HCT116 (cell line): ENCODE measurements at regions not wholly inside any gene's neighbourhood (a gene's known extent, or its start where the extent isn't known, plus 50 kb on each side); places are given as distances from the start of the nearest gene placed in this dataset.

Experiments used
- ATAC-seq: fragments of 200-7000 bp; cut with Tn5 transposase; 2 replicates; pipeline ENCODE4 v1.9.1; 2020; ENCODE audit warnings: mild to moderate bottlenecking, moderate library complexity
- BruUV-seq: library from RNA; stranded (reverse); fragments of 400-500 nt; replicated peaks from 2 replicates; lab custom pipeline; 2021; lab: Mats Ljungman, UMichigan
- CTCF ChIA-PET: fragments of 300-600 bp; sonication (Branson Sonifier 250); formaldehyde crosslinking; loops from one replicate; lab custom pipeline; 2021; ENCODE audit warnings: antibody characterized with exemption; lab: Charles Lee
- POLR2A ChIA-PET: fragments of 300-600, 350-600 bp; sonication (Branson Sonifier 250); formaldehyde crosslinking; loops from one replicate; lab custom pipeline; 2021; ENCODE audit warnings: antibody characterized with exemption; lab: Charles Lee
- RAD21 ChIA-PET, 2 experiments: fragments of 300-600 bp; sonication (Branson Sonifier 250); formaldehyde crosslinking; loops; one replicate each; lab custom pipeline; 2023; ENCODE audit warnings: low total read pairs in 2 of 2; ENCODE audit not compliant: uncharacterized antibody in 2 of 2, unreplicated experiment in 2 of 2, low non-redundant PET in 1 of 2; lab: Charles Lee
- DNase-seq: peaks from one replicate; pipeline ENCODE4 v3.0.0-alpha.2; 2010; ENCODE audit warnings: low read depth, low spot score
- H2AFZ ChIP-seq: fragments of 200-600 bp; shearing (Covaris generic), sonication (generic); 2 replicates; pipeline ENCODE4 v1.6.1; 2017; ENCODE audit warnings: low read depth, mixed run types, mixed read lengths, antibody characterized with exemption, low read length; ENCODE audit not compliant: poor library complexity, severe bottlenecking
- H3K27ac ChIP-seq: 2 replicates; pipeline ENCODE4 v1.5.1; 2012; ENCODE audit warnings: low read depth, low read length
- H3K27me3 ChIP-seq: fragments of 200-600 bp; sonication (generic); 2 replicates; pipeline ENCODE4 v1.6.1; 2016; ENCODE audit warnings: mixed run types, low read length, mixed read lengths; ENCODE audit not compliant: insufficient read depth
- H3K36me3 ChIP-seq, 2 experiments: fragments of 200-500 bp in 1 of 2; fragments of 200-600 bp in 1 of 2; sonication (Bioruptor generic) in 1 of 2; sonication (generic) in 1 of 2; 2 replicates each; pipeline versions ENCODE4 v1.5.1 to v1.6.1; 2014 to 2016; ENCODE audit warnings: low read length in 2 of 2, inconsistent platforms in 1 of 2, mixed read lengths in 1 of 2, mixed run types in 1 of 2; ENCODE audit not compliant: insufficient read depth in 2 of 2, control insufficient read depth in 1 of 2
- H3K4me1 ChIP-seq, 2 experiments: fragments of 200-600 bp in 1 of 2; sonication (generic) in 1 of 2; 2 replicates each; pipeline versions ENCODE4 v1.5.1 to v1.6.1; 2012 to 2017; ENCODE audit warnings: low read length in 2 of 2, inconsistent platforms in 1 of 2, mild to moderate bottlenecking in 1 of 2, mixed read lengths in 1 of 2, mixed run types in 1 of 2, moderate library complexity in 1 of 2; ENCODE audit not compliant: insufficient read depth in 2 of 2, control insufficient read depth in 1 of 2
- H3K4me2 ChIP-seq: fragments of 200-600 bp; sonication (generic); 2 replicates; pipeline ENCODE4 v1.6.1; 2017; ENCODE audit warnings: mixed run types, low read length, mixed read lengths
- H3K4me3 ChIP-seq, 2 experiments: fragments of 200-600 bp in 1 of 2; sonication (generic) in 1 of 2; replicated peaks in 1 of 2; 2 replicates each; pipeline ENCODE4 v1.5.1; 2011 to 2016; ENCODE audit warnings: low read length in 2 of 2, control low read depth in 1 of 2, low read depth in 1 of 2, mild to moderate bottlenecking in 1 of 2, mixed read lengths in 1 of 2, mixed run types in 1 of 2
- H3K79me2 ChIP-seq: fragments of 200-600 bp; sonication (generic); 2 replicates; pipeline ENCODE4 v1.6.1; 2017; ENCODE audit warnings: mild to moderate bottlenecking, mixed run types, low read length, moderate library complexity, mixed read lengths; ENCODE audit not compliant: insufficient read depth
- H3K9ac ChIP-seq: fragments of 200-600 bp; sonication (generic); 2 replicates; pipeline ENCODE4 v1.6.1; 2016; ENCODE audit warnings: low read length, mixed read lengths
- H3K9me2 ChIP-seq: fragments of 200-600 bp; sonication (generic), shearing (Covaris generic); 2 replicates; pipeline ENCODE4 v1.6.1; 2017; ENCODE audit warnings: mixed run types, mild to moderate bottlenecking, moderate library complexity; ENCODE audit not compliant: insufficient read depth
- H3K9me3 ChIP-seq, 2 experiments: fragments of 200-500 bp in 1 of 2; fragments of 200-600 bp in 1 of 2; sonication (Bioruptor generic) in 1 of 2; sonication (generic) in 1 of 2; 2 replicates each; pipeline ENCODE4 v1.6.1; 2014 to 2017; ENCODE audit warnings: low read length in 2 of 2, mixed read lengths in 2 of 2, inconsistent platforms in 1 of 2, low read depth in 1 of 2, mild to moderate bottlenecking in 1 of 2, mixed run types in 1 of 2, moderate library complexity in 1 of 2; ENCODE audit not compliant: control insufficient read depth in 1 of 2, insufficient read depth in 1 of 2
- H4K20me1 ChIP-seq: fragments of 200-600 bp; sonication (generic), shearing (Covaris generic); 2 replicates; pipeline ENCODE4 v1.6.1; 2017; ENCODE audit warnings: mixed run types, mild to moderate bottlenecking, moderate library complexity; ENCODE audit not compliant: insufficient read depth
- CBX3 ChIP-seq: IDR thresholded peaks from 2 replicates; pipeline ENCODE4 v1.6.1; 2012; ENCODE audit warnings: low read depth
- ELF1 ChIP-seq: IDR thresholded peaks from 2 replicates; pipeline ENCODE4 v1.6.1; 2012; ENCODE audit warnings: low read depth, borderline replicate concordance
- FOSL1 ChIP-seq: IDR thresholded peaks from 2 replicates; pipeline ENCODE4 v1.6.1; 2012; ENCODE audit warnings: low read depth
- JUND ChIP-seq: IDR thresholded peaks from 2 replicates; pipeline ENCODE4 v1.6.1; 2012
- POLR2A ChIP-seq: IDR thresholded peaks from 2 replicates; pipeline ENCODE4 v1.7.0; 2011; ENCODE audit warnings: borderline replicate concordance; ENCODE audit not compliant: insufficient read depth, insufficient read length; ENCODE audit errors: extremely low read depth
- SP1 ChIP-seq: IDR thresholded peaks from 2 replicates; pipeline ENCODE4 v1.6.1; 2012; ENCODE audit warnings: low read depth
- TCF7L2 ChIP-seq: IDR thresholded peaks from 2 replicates; pipeline ENCODE4 v1.7.0; 2011; ENCODE audit warnings: borderline replicate concordance, inconsistent platforms; ENCODE audit not compliant: insufficient read depth, insufficient read length; ENCODE audit errors: extremely low read depth
- ZNF274 ChIP-seq: fragments of 200-500 bp; sonication (Bioruptor generic); IDR thresholded peaks from 2 replicates; pipeline ENCODE4 v1.6.1; 2014; ENCODE audit warnings: mild to moderate bottlenecking, low read depth, low read length, inconsistent platforms
- intact Hi-C: fragments of 100-400 bp; cut with micrococcal nuclease; formaldehyde crosslinking; loops from 2 replicates; pipeline ENCODE4 v1.10.0; 2022
- TF ChIP-seq, protein P1 (sequence below): IDR thresholded peaks from 2 replicates; pipeline ENCODE4 v1.6.1; 2012
- TF ChIP-seq, protein P2 (sequence below): IDR thresholded peaks from 2 replicates; pipeline ENCODE4 v1.6.1; 2011; ENCODE audit warnings: mild to moderate bottlenecking, low read length, moderate library complexity; ENCODE audit not compliant: insufficient replicate concordance; ENCODE audit errors: extremely low read depth

DNA sequence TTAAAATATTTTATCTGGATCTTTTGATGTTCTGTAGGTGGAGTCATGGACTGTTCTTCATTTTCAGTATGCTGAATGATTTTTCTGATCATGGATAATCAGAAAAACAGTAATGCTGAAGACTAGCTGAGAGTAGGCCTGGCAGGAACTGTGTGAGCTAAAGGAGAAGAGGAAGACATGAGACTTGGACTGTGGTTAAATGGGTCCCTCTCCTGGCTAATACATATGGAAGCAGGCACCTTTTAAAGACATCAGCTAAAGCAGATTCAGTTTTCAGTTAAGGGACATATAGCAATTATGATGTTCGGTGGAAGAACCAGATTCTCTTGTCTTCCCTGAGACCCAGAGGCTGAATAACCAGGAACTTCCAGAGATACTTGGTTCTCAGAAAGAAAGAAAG is 169.4 kb downstream of the OLFM4 start:
- TF ChIP-seq JUND (no peak), SP1 (no peak), TCF7L2 (no peak), POLR2A (no peak), ZNF274 (no peak), CBX3 (no peak), FOSL1 (no peak), ELF1 (no peak)
- TF ChIP-seq, protein P1, sequence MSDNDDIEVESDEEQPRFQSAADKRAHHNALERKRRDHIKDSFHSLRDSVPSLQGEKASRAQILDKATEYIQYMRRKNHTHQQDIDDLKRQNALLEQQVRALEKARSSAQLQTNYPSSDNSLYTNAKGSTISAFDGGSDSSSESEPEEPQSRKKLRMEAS, result no peak
- TF ChIP-seq, protein P2, sequence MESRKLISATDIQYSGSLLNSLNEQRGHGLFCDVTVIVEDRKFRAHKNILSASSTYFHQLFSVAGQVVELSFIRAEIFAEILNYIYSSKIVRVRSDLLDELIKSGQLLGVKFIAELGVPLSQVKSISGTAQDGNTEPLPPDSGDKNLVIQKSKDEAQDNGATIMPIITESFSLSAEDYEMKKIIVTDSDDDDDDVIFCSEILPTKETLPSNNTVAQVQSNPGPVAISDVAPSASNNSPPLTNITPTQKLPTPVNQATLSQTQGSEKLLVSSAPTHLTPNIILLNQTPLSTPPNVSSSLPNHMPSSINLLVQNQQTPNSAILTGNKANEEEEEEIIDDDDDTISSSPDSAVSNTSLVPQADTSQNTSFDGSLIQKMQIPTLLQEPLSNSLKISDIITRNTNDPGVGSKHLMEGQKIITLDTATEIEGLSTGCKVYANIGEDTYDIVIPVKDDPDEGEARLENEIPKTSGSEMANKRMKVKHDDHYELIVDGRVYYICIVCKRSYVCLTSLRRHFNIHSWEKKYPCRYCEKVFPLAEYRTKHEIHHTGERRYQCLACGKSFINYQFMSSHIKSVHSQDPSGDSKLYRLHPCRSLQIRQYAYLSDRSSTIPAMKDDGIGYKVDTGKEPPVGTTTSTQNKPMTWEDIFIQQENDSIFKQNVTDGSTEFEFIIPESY, result no peak

More for the DNA sequence above, 169.4 kb downstream of the OLFM4 start:
- ChIA-PET CTCF (no interaction called here), RAD21 (no interaction called here), POLR2A (no interaction called here)
- Histone ChIP-seq H3K27ac (no peak overlapping the region), H3K4me2 (no peak overlapping the region), H3K9me2 (no peaks in the 10 kb centered on the region), H3K79me2 (no peaks in the 10 kb centered on the region), H2AFZ (no peak overlapping the region), H3K9me3 (no peaks in the 10 kb centered on the region), H3K36me3 (no peaks in the 10 kb centered on the region), H3K4me1 (no peaks in the 10 kb centered on the region), H4K20me1 (no peaks in the 10 kb centered on the region), H3K9ac (no peak overlapping the region), H3K27me3 (no peaks in the 10 kb centered on the region), H3K4me3 (no peak overlapping the region)
- intact Hi-C loops, result no loop called here
- DNase-seq (no peak), ATAC-seq (no peak)
- no TSS peak for BruUV-seq
